A549 (cell line): ENCODE measurements at regions not wholly inside any gene's neighbourhood (a gene's known extent, or its start where the extent isn't known, plus 50 kb on each side); places are given as distances from the start of the nearest gene placed in this dataset.
A peak's percentile ranks its signal among the peaks of the same experiment; 100 is the strongest.

Source experiments
- ATAC-seq, 2 experiments: fragments of 200-7000 bp in 1 of 2; fragments of >200 bp in 1 of 2; cut with Nextera tagmentation in 1 of 2; cut with Tn5 transposase in 1 of 2; 3 replicates each; pipeline versions ENCODE4 v1.8.0 to v1.9.1; 2018 to 2020; ENCODE audit warnings: mild to moderate bottlenecking in 1 of 2, moderate library complexity in 1 of 2
- CTCF ChIA-PET: fragments of 300-600 bp; sonication (Branson Sonifier 250); formaldehyde crosslinking; extraction: SDS; loops from one replicate; lab custom pipeline; 2021; ENCODE audit warnings: antibody characterized with exemption, inconsistent platforms; lab: Yijun Ruan, JAX
- POLR2A ChIA-PET: fragments of 350-600 bp; formaldehyde crosslinking; extraction: SDS; loops from one replicate; lab custom pipeline; 2021; ENCODE audit warnings: antibody characterized with exemption, inconsistent platforms; lab: Yijun Ruan, JAX
- DNase-seq, 2 experiments: peaks; one replicate each; pipeline versions ENCODE4 v3.0.0 to v3.0.0-alpha.2; 2011 to 2016; ENCODE audit warnings: low read depth in 1 of 2, low spot score in 1 of 2
- FAIRE-seq: peaks from 2 replicates; lab custom pipeline; 2011; peaks lifted over from hg19 to GRCh38; lab: Jason Lieb, UNC
- H3K27ac ChIP-seq, 2 experiments: fragments of >200 bp; sonication (Bioruptor Twin); formaldehyde crosslinking; 3 replicates each; pipeline ENCODE4 v1.5.1; 2016 to 2017
- H3K4me1 ChIP-seq: fragments of >200 bp; sonication (Bioruptor Twin); formaldehyde crosslinking; 3 replicates; pipeline ENCODE4 v1.6.1; 2016
- H3K4me2 ChIP-seq: fragments of >200 bp; sonication (Bioruptor Twin); formaldehyde crosslinking; 3 replicates; pipeline ENCODE4 v1.6.1; 2016
- H3K4me3 ChIP-seq: fragments of >200 bp; sonication (Bioruptor Twin); formaldehyde crosslinking; 3 replicates; pipeline ENCODE4 v1.5.1; 2016
- H3K9me3 ChIP-seq: fragments of >200 bp; sonication (Bioruptor Twin); formaldehyde crosslinking; 3 replicates; pipeline ENCODE4 v1.6.1; 2016
- CHD2 ChIP-seq: fragments of 150-350 bp; IDR thresholded peaks from 2 replicates; pipeline ENCODE4 v1.6.1; 2014; ENCODE audit warnings: low read length; ENCODE audit not compliant: partially characterized antibody
- FOSL2 ChIP-seq, 2 experiments: fragments of 450-650 bp in 1 of 2; fragments of >200 bp in 1 of 2; sonication (Bioruptor Twin) in 1 of 2; formaldehyde crosslinking; IDR thresholded peaks; 2 replicates each; pipeline versions ENCODE4 v1.5.0 to v1.6.1; 2016 to 2020; ENCODE audit warnings: mild to moderate bottlenecking in 1 of 2, moderate library complexity in 1 of 2
- HDAC2 ChIP-seq: fragments of 200-600 bp; sonication (generic); IDR thresholded peaks from 2 replicates; pipeline ENCODE4 v1.6.1; 2016
- HES2 ChIP-seq: fragments of >200 bp; sonication (Bioruptor Twin); formaldehyde crosslinking; IDR thresholded peaks from 2 replicates; pipeline ENCODE4 v1.6.1; 2016
- HMGXB4 ChIP-seq: fragments of 250-450 bp; sonication (Bioruptor Pico); IDR thresholded peaks from 2 replicates; pipeline ENCODE4 v1.5.0; 2021; ENCODE audit warnings: mild to moderate bottlenecking, moderate library complexity, borderline replicate concordance
- HOXA7 ChIP-seq: fragments of 250-450 bp; sonication (Bioruptor Pico); IDR thresholded peaks from 2 replicates; pipeline ENCODE4 v1.5.0; 2020; ENCODE audit warnings: mild to moderate bottlenecking, moderate library complexity
- JUN ChIP-seq, 2 experiments: fragments of >200 bp; sonication (Bioruptor Twin); formaldehyde crosslinking; IDR thresholded peaks; 2 replicates in 1 of 2; 3 replicates in 1 of 2; pipeline ENCODE4 v1.6.1; 2016 to 2017
- JUNB ChIP-seq: fragments of >200 bp; sonication (Bioruptor Twin); formaldehyde crosslinking; IDR thresholded peaks from 2 replicates; pipeline ENCODE4 v1.6.1; 2016
- KDM5A ChIP-seq: fragments of 200-600 bp; sonication (generic); IDR thresholded peaks from 2 replicates; pipeline ENCODE4 v1.6.1; 2016; ENCODE audit warnings: antibody characterized with exemption, mild to moderate bottlenecking
- MAZ ChIP-seq: fragments of 150-350 bp; IDR thresholded peaks from 2 replicates; pipeline ENCODE4 v1.6.1; 2014; ENCODE audit warnings: antibody characterized with exemption, low read depth, low read length, borderline replicate concordance
- MYC ChIP-seq: IDR thresholded peaks from 2 replicates; pipeline ENCODE4 v1.6.1; 2012; ENCODE audit warnings: mild to moderate bottlenecking, inconsistent platforms, low read length, improper control_type of control experiment, borderline replicate concordance
- NR3C1 ChIP-seq: fragments of >200 bp; sonication (Bioruptor Twin); formaldehyde crosslinking; IDR thresholded peaks from 3 replicates; pipeline ENCODE4 v1.6.1; 2017
- PHF8 ChIP-seq: fragments of 200-600 bp; sonication (generic); IDR thresholded peaks from 2 replicates; pipeline ENCODE4 v1.6.1; 2016; ENCODE audit warnings: low read depth, mild to moderate bottlenecking, antibody characterized with exemption, moderate library complexity, borderline replicate concordance
- RAD21 ChIP-seq, 2 experiments: fragments of >200 bp in 1 of 2; sonication (Bioruptor Twin) in 1 of 2; formaldehyde crosslinking in 1 of 2; IDR thresholded peaks in 1 of 2; conservative IDR thresholded peaks in 1 of 2; 2 replicates in 1 of 2; 3 replicates in 1 of 2; pipeline ENCODE4 v1.6.1; 2012 to 2018; ENCODE audit warnings: inconsistent platforms in 1 of 2
- REST ChIP-seq: fragments of 200-600 bp; sonication (generic); IDR thresholded peaks from 2 replicates; pipeline ENCODE4 v1.6.1; 2016; ENCODE audit warnings: antibody characterized with exemption, mild to moderate bottlenecking, moderate library complexity
- TFCP2L1 ChIP-seq: fragments of 250-450 bp; sonication (Bioruptor Pico); IDR thresholded peaks from 2 replicates; pipeline ENCODE4 v1.5.0; 2021; ENCODE audit warnings: mild to moderate bottlenecking
- TP53 ChIP-seq: fragments of 250-450 bp; sonication (Bioruptor Pico); IDR thresholded peaks from 2 replicates; pipeline ENCODE4 v1.5.0; 2021; ENCODE audit warnings: mild to moderate bottlenecking, moderate library complexity
- USF2 ChIP-seq: fragments of 450-650 bp; IDR thresholded peaks from 2 replicates; pipeline ENCODE4 v1.6.1; 2014; ENCODE audit warnings: antibody characterized with exemption
- ZSCAN20 ChIP-seq: fragments of 250-450 bp; sonication (Bioruptor Pico); IDR thresholded peaks from 2 replicates; pipeline ENCODE4 v1.8.0; 2022; ENCODE audit warnings: mild to moderate bottlenecking, moderate library complexity
- WGBS: methylation state at CpG from one replicate; pipeline ENCODE4 v1.1.6; 2017; ENCODE audit errors: missing lambda C conversion rate; 5-methylcytosine and 5-hydroxymethylcytosine counted together

GRCh38 chr10:36183056-36183455, 541.0 kb upstream of the FZD8 start:
- ChIA-PET CTCF (no interaction called here), POLR2A (no interaction called here)
- Histone ChIP-seq H3K4me1 (peaks cover 23% of the 10 kb centered on the region), H3K4me2 (peak overlapping the region; percentile 58), H3K4me3 (no peak overlapping the region), H3K9me3 (peaks cover 9% of the 10 kb centered on the region; the same call in 1 of the 3 replicates), H3K27ac (peak overlapping the region; percentile 79)
- FAIRE-seq (no peak), DNase-seq (no peak), ATAC-seq (peak in 1 of 2 experiments; percentile 54; a peak in 3 of 6 replicates)
- no peak for TF ChIP-seq TFCP2L1
- TF ChIP-seq RAD21 (conservative IDR thresholded peaks at IDR 0.05 in 1 of 2, IDR thresholded peaks at IDR 0.05 in 1 of 2), result no peak
- TF ChIP-seq MAZ, result no peak
- TF ChIP-seq CHD2, result no peak
- TF ChIP-seq ZSCAN20 (CRISPR knock-in tag), result no peak
- TF ChIP-seq NR3C1, result no peak
- no peak for TF ChIP-seq JUNB
- no peak for TF ChIP-seq TP53
- no peak for TF ChIP-seq REST
- TF ChIP-seq JUN (IDR thresholded peaks at IDR 0.05), result no peak
- no peak for TF ChIP-seq FOSL2 (IDR thresholded peaks at IDR 0.05)
- TF ChIP-seq FOSL2 (CRISPR knock-in tag; IDR thresholded peaks at IDR 0.05), result no peak
- TF ChIP-seq HES2, result no peak
- TF ChIP-seq USF2, result no peak
- no peak for TF ChIP-seq HOXA7
- TF ChIP-seq MYC, result no peak
- TF ChIP-seq HDAC2, result no peak

GRCh38 chr10:36182606-36183005, 540.5 kb upstream of the FZD8 start:
- TF ChIP-seq KDM5A, result no peak
- TF ChIP-seq HMGXB4 (CRISPR knock-in tag), result no peak
- no peak for TF ChIP-seq PHF8
- TF ChIP-seq, all 56 proteins: peak for 0
- DNase-seq, result no peak
- no peak for FAIRE-seq
- peaks cover 10% of the 10 kb centered on the region; the same call in 1 of the 3 replicates for H3K9me3 ChIP-seq
- ChIA-PET POLR2A (no interaction called here), CTCF (no interaction called here)
- 11% methylated on average over 4 of the region's 4 CpGs for WGBS
- no peak; a peak in 1 of 6 replicates for ATAC-seq
- peak overlapping the region; percentile 58 for H3K4me2 ChIP-seq
- peak overlapping the region; percentile 79 for H3K27ac ChIP-seq
- peaks cover 23% of the 10 kb centered on the region for H3K4me1 ChIP-seq
- no peak overlapping the region for H3K4me3 ChIP-seq
